ENCODE measurements at regions not wholly inside any gene's neighbourhood (a gene's known extent, or its start where the extent isn't known, plus 50 kb on each side); places are given as distances from the start of the nearest gene placed in this dataset.

DNA sequence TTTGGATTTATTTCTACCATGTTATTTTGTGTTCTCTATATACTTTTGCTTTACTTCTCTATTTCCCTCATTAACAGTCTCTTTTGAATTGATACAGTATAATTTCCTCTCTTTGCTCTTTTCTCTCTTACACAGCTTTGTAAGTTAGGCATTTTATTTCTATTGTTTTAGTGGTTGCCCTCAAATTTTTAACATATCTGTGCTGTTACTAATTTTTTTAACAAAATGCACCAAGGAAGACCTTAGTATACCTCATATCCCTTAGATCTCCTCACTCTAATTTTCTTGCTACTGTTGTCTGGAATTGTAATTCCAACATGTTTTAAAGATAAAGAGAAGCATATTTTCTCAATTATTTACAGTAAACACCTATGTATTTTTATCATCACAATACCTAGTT, 416.8 kb upstream of the SLC14A2 start (continued):
- TF ChIP-seq, protein P1, sequence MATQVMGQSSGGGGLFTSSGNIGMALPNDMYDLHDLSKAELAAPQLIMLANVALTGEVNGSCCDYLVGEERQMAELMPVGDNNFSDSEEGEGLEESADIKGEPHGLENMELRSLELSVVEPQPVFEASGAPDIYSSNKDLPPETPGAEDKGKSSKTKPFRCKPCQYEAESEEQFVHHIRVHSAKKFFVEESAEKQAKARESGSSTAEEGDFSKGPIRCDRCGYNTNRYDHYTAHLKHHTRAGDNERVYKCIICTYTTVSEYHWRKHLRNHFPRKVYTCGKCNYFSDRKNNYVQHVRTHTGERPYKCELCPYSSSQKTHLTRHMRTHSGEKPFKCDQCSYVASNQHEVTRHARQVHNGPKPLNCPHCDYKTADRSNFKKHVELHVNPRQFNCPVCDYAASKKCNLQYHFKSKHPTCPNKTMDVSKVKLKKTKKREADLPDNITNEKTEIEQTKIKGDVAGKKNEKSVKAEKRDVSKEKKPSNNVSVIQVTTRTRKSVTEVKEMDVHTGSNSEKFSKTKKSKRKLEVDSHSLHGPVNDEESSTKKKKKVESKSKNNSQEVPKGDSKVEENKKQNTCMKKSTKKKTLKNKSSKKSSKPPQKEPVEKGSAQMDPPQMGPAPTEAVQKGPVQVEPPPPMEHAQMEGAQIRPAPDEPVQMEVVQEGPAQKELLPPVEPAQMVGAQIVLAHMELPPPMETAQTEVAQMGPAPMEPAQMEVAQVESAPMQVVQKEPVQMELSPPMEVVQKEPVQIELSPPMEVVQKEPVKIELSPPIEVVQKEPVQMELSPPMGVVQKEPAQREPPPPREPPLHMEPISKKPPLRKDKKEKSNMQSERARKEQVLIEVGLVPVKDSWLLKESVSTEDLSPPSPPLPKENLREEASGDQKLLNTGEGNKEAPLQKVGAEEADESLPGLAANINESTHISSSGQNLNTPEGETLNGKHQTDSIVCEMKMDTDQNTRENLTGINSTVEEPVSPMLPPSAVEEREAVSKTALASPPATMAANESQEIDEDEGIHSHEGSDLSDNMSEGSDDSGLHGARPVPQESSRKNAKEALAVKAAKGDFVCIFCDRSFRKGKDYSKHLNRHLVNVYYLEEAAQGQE (IDR thresholded peaks at IDR 0.05; ENCODE audit: unreplicated experiment): no peak
- TF ChIP-seq POLR2AphosphoS5 (IDR thresholded peaks at IDR 0.05; ENCODE audit: low read depth): no peak
- TF ChIP-seq NANOG (IDR thresholded peaks at IDR 0.05; ENCODE audit: borderline replicate concordance): no peak
- TF ChIP-seq EZH2phosphoT487 (IDR thresholded peaks at IDR 0.05; ENCODE audit: unreplicated experiment): no peak
- no peak for TF ChIP-seq JUNB (IDR thresholded peaks at IDR 0.05; ENCODE audit: unreplicated experiment)
- TF ChIP-seq, protein P2, sequence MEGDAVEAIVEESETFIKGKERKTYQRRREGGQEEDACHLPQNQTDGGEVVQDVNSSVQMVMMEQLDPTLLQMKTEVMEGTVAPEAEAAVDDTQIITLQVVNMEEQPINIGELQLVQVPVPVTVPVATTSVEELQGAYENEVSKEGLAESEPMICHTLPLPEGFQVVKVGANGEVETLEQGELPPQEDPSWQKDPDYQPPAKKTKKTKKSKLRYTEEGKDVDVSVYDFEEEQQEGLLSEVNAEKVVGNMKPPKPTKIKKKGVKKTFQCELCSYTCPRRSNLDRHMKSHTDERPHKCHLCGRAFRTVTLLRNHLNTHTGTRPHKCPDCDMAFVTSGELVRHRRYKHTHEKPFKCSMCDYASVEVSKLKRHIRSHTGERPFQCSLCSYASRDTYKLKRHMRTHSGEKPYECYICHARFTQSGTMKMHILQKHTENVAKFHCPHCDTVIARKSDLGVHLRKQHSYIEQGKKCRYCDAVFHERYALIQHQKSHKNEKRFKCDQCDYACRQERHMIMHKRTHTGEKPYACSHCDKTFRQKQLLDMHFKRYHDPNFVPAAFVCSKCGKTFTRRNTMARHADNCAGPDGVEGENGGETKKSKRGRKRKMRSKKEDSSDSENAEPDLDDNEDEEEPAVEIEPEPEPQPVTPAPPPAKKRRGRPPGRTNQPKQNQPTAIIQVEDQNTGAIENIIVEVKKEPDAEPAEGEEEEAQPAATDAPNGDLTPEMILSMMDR (conservative IDR thresholded peaks at IDR 0.05; ENCODE audit: low read depth in 2 of 2): no peak
- TF ChIP-seq, protein P3, sequence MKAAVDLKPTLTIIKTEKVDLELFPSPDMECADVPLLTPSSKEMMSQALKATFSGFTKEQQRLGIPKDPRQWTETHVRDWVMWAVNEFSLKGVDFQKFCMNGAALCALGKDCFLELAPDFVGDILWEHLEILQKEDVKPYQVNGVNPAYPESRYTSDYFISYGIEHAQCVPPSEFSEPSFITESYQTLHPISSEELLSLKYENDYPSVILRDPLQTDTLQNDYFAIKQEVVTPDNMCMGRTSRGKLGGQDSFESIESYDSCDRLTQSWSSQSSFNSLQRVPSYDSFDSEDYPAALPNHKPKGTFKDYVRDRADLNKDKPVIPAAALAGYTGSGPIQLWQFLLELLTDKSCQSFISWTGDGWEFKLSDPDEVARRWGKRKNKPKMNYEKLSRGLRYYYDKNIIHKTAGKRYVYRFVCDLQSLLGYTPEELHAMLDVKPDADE (IDR thresholded peaks at IDR 0.05): no peak

DNA sequence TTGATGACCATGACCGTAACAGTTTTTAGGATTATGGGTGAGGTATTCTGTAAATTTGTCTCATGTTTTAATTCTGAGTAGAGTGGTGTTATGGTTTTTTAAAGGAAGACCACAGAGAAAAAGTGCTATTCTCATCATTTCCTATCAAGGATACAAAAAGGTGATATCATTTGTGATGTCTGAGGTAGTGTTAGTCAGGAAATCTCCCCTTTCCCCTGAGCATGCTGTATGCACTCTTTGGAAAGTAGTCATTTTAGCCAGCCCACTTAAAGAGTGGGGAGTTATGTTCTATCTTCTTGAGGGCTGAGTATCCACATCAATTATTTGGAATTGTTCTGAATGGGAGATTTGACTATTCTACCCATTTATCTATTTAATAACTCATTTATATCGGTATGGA, 414.2 kb upstream of the SLC14A2 start:
- Histone ChIP-seq H4K20me1 (replicated peaks; ENCODE audit: insufficient read depth) (no peaks in the 10 kb centered on the region), H3F3A (replicated peaks; ENCODE audit: low read depth) (no peaks in the 10 kb centered on the region), H3K79me2 (replicated peaks; ENCODE audit: insufficient read depth) (no peaks in the 10 kb centered on the region), H3K27me3 (ENCODE audit: insufficient read depth) (no peaks in the 10 kb centered on the region), H3K9me2 (ENCODE audit: insufficient read depth) (0 out of 2 replicates have a peak, but pooled peaks cover 7% of the 10 kb centered on the region), H3K36me3 (ENCODE audit: insufficient read depth) (no peaks in the 10 kb centered on the region), H3K4me1 (ENCODE audit: insufficient read depth) (no peaks in the 10 kb centered on the region), H3K27ac (ENCODE audit: low read depth) (no peak overlapping the region), H3K4me2 (no peak overlapping the region), H2AFZ (no peak overlapping the region), H3K4me3 (no peak overlapping the region)
- no peaks in the 10 kb centered on the region for H3K36me3 Mint-ChIP-seq (ENCODE audit: low read depth)
- H3K27me3 Mint-ChIP-seq (ENCODE audit: insufficient read depth, low read depth, poor library complexity): no peaks in the 10 kb centered on the region
- H3K4me1 Mint-ChIP-seq: no peaks in the 10 kb centered on the region
- H3K9me3 Mint-ChIP-seq: no peaks in the 10 kb centered on the region
- no peak overlapping the region for H3K27ac Mint-ChIP-seq
- H3K4me3 Mint-ChIP-seq: no peak overlapping the region
- ATAC-seq (no peak), DNase-seq (ENCODE audit: low spot score) (no peak)
- no peak for TF ChIP-seq POLR2AphosphoS5 (IDR thresholded peaks at IDR 0.05; ENCODE audit: low read depth)
- TF ChIP-seq NANOG (IDR thresholded peaks at IDR 0.05; ENCODE audit: borderline replicate concordance): no peak
- TF ChIP-seq, protein P1 (IDR thresholded peaks at IDR 0.05; ENCODE audit: unreplicated experiment): no peak
- no peak for TF ChIP-seq EZH2phosphoT487 (IDR thresholded peaks at IDR 0.05; ENCODE audit: unreplicated experiment)
- no peak for TF ChIP-seq STAT1 (IDR thresholded peaks at IDR 0.05; ENCODE audit: unreplicated experiment)
- no peak for TF ChIP-seq EZH2 (IDR thresholded peaks at IDR 0.05; ENCODE audit: low read depth, unreplicated experiment)
- TF ChIP-seq ZNF114 (CRISPR knock-in tag; IDR thresholded peaks at IDR 0.05): no peak
- no peak for TF ChIP-seq JUNB (IDR thresholded peaks at IDR 0.05; ENCODE audit: unreplicated experiment)
- TF ChIP-seq, protein P2 (conservative IDR thresholded peaks at IDR 0.05; ENCODE audit: low read depth in 2 of 2): no peak
- TF ChIP-seq, protein P3 (IDR thresholded peaks at IDR 0.05): no peak
